HL-60 (cell line): ENCODE measurements at regions not wholly inside any gene's neighbourhood (a gene's known extent, or its start where the extent isn't known, plus 50 kb on each side); places are given as distances from the start of the nearest gene placed in this dataset.

Experiments
- SPI1 ChIP-seq: IDR thresholded peaks from 2 replicates; pipeline ENCODE4 v1.6.1; 2012; ENCODE audit warnings: low read depth, mild to moderate bottlenecking, borderline replicate concordance
- TF ChIP-seq, protein P1 (sequence below): IDR thresholded peaks from one replicate; pipeline ENCODE4 v1.5.1; 2011; ENCODE audit warnings: low read length, control low read depth, inconsistent platforms; ENCODE audit not compliant: insufficient read depth
- TF ChIP-seq, protein P2 (sequence below): IDR thresholded peaks from 2 replicates; pipeline ENCODE4 v1.6.1; 2012; ENCODE audit warnings: low read depth; ENCODE audit not compliant: insufficient replicate concordance

DNA sequence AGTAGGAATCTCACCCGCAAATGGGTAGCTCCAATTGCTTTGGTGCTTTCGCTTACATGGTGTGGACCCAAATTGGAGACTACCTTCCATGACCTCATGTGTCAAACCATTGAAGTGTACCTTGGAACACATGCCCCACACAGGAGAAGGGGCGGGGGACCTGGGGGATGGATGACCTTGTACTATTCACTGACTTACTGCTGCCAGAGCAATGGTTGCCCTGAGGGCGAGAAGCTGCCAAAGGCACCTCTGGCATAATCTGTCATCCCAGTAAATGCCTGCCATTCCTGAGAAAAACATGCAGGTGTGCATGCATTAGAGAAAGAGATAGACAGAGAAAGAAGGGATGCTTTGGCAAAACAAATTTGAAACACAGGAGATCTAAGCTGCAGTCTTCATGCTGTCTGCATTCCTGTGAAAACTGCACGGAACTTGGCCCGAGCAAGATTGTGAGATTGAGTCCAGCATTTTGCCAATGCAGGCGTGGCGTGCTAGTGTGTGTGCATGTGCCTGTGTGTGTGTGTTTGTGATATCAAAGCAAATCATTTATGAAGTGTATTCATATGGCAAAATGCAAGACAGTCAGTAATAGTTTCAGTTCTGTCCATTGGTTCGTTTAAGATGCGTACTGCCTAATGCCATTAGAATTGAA, 219.5 kb upstream of the MDFIC2 start:
- TF ChIP-seq, protein P1, sequence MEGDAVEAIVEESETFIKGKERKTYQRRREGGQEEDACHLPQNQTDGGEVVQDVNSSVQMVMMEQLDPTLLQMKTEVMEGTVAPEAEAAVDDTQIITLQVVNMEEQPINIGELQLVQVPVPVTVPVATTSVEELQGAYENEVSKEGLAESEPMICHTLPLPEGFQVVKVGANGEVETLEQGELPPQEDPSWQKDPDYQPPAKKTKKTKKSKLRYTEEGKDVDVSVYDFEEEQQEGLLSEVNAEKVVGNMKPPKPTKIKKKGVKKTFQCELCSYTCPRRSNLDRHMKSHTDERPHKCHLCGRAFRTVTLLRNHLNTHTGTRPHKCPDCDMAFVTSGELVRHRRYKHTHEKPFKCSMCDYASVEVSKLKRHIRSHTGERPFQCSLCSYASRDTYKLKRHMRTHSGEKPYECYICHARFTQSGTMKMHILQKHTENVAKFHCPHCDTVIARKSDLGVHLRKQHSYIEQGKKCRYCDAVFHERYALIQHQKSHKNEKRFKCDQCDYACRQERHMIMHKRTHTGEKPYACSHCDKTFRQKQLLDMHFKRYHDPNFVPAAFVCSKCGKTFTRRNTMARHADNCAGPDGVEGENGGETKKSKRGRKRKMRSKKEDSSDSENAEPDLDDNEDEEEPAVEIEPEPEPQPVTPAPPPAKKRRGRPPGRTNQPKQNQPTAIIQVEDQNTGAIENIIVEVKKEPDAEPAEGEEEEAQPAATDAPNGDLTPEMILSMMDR: no peak
- TF ChIP-seq, protein P2, sequence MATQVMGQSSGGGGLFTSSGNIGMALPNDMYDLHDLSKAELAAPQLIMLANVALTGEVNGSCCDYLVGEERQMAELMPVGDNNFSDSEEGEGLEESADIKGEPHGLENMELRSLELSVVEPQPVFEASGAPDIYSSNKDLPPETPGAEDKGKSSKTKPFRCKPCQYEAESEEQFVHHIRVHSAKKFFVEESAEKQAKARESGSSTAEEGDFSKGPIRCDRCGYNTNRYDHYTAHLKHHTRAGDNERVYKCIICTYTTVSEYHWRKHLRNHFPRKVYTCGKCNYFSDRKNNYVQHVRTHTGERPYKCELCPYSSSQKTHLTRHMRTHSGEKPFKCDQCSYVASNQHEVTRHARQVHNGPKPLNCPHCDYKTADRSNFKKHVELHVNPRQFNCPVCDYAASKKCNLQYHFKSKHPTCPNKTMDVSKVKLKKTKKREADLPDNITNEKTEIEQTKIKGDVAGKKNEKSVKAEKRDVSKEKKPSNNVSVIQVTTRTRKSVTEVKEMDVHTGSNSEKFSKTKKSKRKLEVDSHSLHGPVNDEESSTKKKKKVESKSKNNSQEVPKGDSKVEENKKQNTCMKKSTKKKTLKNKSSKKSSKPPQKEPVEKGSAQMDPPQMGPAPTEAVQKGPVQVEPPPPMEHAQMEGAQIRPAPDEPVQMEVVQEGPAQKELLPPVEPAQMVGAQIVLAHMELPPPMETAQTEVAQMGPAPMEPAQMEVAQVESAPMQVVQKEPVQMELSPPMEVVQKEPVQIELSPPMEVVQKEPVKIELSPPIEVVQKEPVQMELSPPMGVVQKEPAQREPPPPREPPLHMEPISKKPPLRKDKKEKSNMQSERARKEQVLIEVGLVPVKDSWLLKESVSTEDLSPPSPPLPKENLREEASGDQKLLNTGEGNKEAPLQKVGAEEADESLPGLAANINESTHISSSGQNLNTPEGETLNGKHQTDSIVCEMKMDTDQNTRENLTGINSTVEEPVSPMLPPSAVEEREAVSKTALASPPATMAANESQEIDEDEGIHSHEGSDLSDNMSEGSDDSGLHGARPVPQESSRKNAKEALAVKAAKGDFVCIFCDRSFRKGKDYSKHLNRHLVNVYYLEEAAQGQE: no peak
- TF ChIP-seq SPI1: no peak
